H1 (cell line): ENCODE measurements at regions not wholly inside any gene's neighbourhood (a gene's known extent, or its start where the extent isn't known, plus 50 kb on each side); places are given as distances from the start of the nearest gene placed in this dataset.
"Not testable (repeated sequence)": the region's sequence is repeated elsewhere in the genome, so short reads cannot be mapped to it uniquely, and the experiment has no call there.

Source experiments
- CTCF ChIA-PET: fragments of 300-600 bp; sonication (Branson Sonifier 250); formaldehyde crosslinking; loops from one replicate; lab custom pipeline; 2021; ENCODE audit not compliant: partially characterized antibody; lab: Charles Lee
- POLR2A ChIA-PET: fragments of 300-600 bp; sonication (Branson Sonifier 250); formaldehyde crosslinking; loops from one replicate; lab custom pipeline; 2021; ENCODE audit warnings: inconsistent platforms; ENCODE audit not compliant: partially characterized antibody; lab: Charles Lee
- DNase-seq, 2 experiments: peaks; one replicate each; pipeline versions ENCODE4 v3.0.0 to v3.0.0-alpha.2; 2010 to 2022; ENCODE audit warnings: low spot score in 2 of 2, low read depth in 1 of 2, mixed read lengths in 1 of 2
- FAIRE-seq: peaks from 2 replicates; lab custom pipeline; 2011; peaks lifted over from hg19 to GRCh38; lab: Jason Lieb, UNC
- H2AFZ ChIP-seq: 2 replicates; pipeline ENCODE4 v1.8.1; 2012; ENCODE audit warnings: low read length, inconsistent platforms
- H2AK5ac ChIP-seq: 2 replicates; pipeline ENCODE4 v1.6.1; 2013; ENCODE audit warnings: low read depth, low read length
- H2BK120ac ChIP-seq: replicated peaks from 2 replicates; pipeline ENCODE3; 2013; ENCODE audit warnings: low read depth, low read length, inconsistent platforms
- H2BK12ac ChIP-seq: 2 replicates; pipeline ENCODE4 v1.6.1; 2013; ENCODE audit warnings: low read depth, low read length
- H2BK15ac ChIP-seq: 2 replicates; pipeline ENCODE4 v1.6.1; 2013; ENCODE audit warnings: low read length
- H2BK20ac ChIP-seq: 2 replicates; pipeline ENCODE4 v1.6.1; 2013; ENCODE audit warnings: low read length
- H2BK5ac ChIP-seq: 2 replicates; pipeline ENCODE4 v1.6.1; 2013; ENCODE audit warnings: low read depth, low read length
- H3K14ac ChIP-seq: 2 replicates; pipeline ENCODE4 v1.6.1; 2013; ENCODE audit warnings: inconsistent platforms; ENCODE audit not compliant: insufficient read length
- H3K18ac ChIP-seq: 2 replicates; pipeline ENCODE4 v1.6.1; 2013; ENCODE audit warnings: low read length; ENCODE audit errors: extremely low read depth
- H3K23ac ChIP-seq: 2 replicates; pipeline ENCODE4 v1.6.1; 2013; ENCODE audit warnings: inconsistent platforms; ENCODE audit not compliant: insufficient read length
- H3K23me2 ChIP-seq: 2 replicates; pipeline ENCODE4 v1.6.1; 2013; ENCODE audit warnings: low read depth, low read length
- H3K27ac ChIP-seq: 2 replicates; pipeline ENCODE4 v1.6.1; 2011; ENCODE audit warnings: low read depth, low read length, inconsistent platforms
- H3K27me3 ChIP-seq, 4 experiments: replicated peaks in 1 of 4; 1 replicate in 1 of 4; 2 replicates in 3 of 4; pipeline versions ENCODE4 v1.6.1 to v1.8.1; 2011 to 2013; ENCODE audit warnings: low read length in 3 of 4, mild to moderate bottlenecking in 3 of 4, inconsistent platforms in 2 of 4, mixed read lengths in 2 of 4, moderate library complexity in 1 of 4; ENCODE audit not compliant: control insufficient read depth in 3 of 4, insufficient read depth in 3 of 4; ENCODE audit errors: extremely low read depth in 1 of 4
- H3K36me3 ChIP-seq, 4 experiments: 2 replicates each; pipeline versions ENCODE4 v1.6.1 to v1.8.1; 2011 to 2013; ENCODE audit warnings: mild to moderate bottlenecking in 4 of 4, low read length in 3 of 4, moderate library complexity in 2 of 4, control low read depth in 1 of 4, inconsistent platforms in 1 of 4; ENCODE audit not compliant: insufficient read depth in 4 of 4, control insufficient read depth in 2 of 4
- H3K4ac ChIP-seq: replicated peaks from 2 replicates; pipeline ENCODE3; 2013; ENCODE audit warnings: low read length, low read depth, mixed read lengths, inconsistent platforms; ENCODE audit not compliant: insufficient read length
- H3K4me1 ChIP-seq, 4 experiments: replicated peaks in 1 of 4; 1 replicate in 1 of 4; 2 replicates in 3 of 4; pipeline versions ENCODE4 v1.6.1 to v1.8.1; 2011 to 2013; ENCODE audit warnings: low read length in 3 of 4, inconsistent platforms in 2 of 4, mixed read lengths in 1 of 4; ENCODE audit not compliant: insufficient read depth in 4 of 4, control insufficient read depth in 3 of 4
- H3K4me2 ChIP-seq, 2 experiments: 2 replicates each; pipeline versions ENCODE4 v1.6.1 to v1.8.1; 2011 to 2013; ENCODE audit warnings: low read depth in 2 of 2, low read length in 2 of 2, control low read depth in 1 of 2, inconsistent platforms in 1 of 2, mild to moderate bottlenecking in 1 of 2; ENCODE audit not compliant: insufficient read depth in 1 of 2
- H3K4me3 ChIP-seq, 4 experiments: fragments of 200-600, 300-600 bp in 1 of 4; sonication (generic), shearing (Covaris generic), sonication (Bioruptor Twin) in 1 of 4; 2 replicates each; pipeline versions ENCODE4 v1.5.1 to v1.8.1; 2011 to 2016; ENCODE audit warnings: low read length in 4 of 4, low read depth in 3 of 4, control low read depth in 2 of 4, inconsistent platforms in 2 of 4, mild to moderate bottlenecking in 2 of 4, mixed read lengths in 1 of 4, moderate library complexity in 1 of 4; ENCODE audit not compliant: insufficient read depth in 2 of 4; ENCODE audit errors: extremely low read depth in 1 of 4
- H3K56ac ChIP-seq: replicated peaks from 2 replicates; pipeline ENCODE3; 2013; ENCODE audit warnings: low read depth, mild to moderate bottlenecking, mixed read lengths, low read length, inconsistent platforms; ENCODE audit not compliant: insufficient read length
- H3K79me1 ChIP-seq: 2 replicates; pipeline ENCODE4 v1.6.1; 2013; ENCODE audit warnings: low read depth, low read length, control low read depth
- H3K79me2 ChIP-seq, 2 experiments: 2 replicates each; pipeline versions ENCODE4 v1.6.1 to v1.8.1; 2012 to 2013; ENCODE audit warnings: low read length in 2 of 2, mild to moderate bottlenecking in 2 of 2, inconsistent platforms in 1 of 2; ENCODE audit not compliant: insufficient read depth in 2 of 2, control insufficient read depth in 1 of 2
- H3K9ac ChIP-seq, 4 experiments: replicated peaks in 1 of 4; 1 replicate in 1 of 4; 2 replicates in 3 of 4; pipeline versions ENCODE4 v1.6.1 to v1.8.1; 2011 to 2013; ENCODE audit warnings: low read depth in 3 of 4, low read length in 3 of 4, control low read depth in 2 of 4, mild to moderate bottlenecking in 2 of 4, moderate library complexity in 2 of 4, inconsistent platforms in 1 of 4; ENCODE audit errors: extremely low read depth in 1 of 4
- H3K9me3 ChIP-seq, 2 experiments: 2 replicates each; pipeline versions ENCODE4 v1.6.1 to v1.8.1; 2012 to 2013; ENCODE audit warnings: mild to moderate bottlenecking in 2 of 2, moderate library complexity in 2 of 2, control low read depth in 1 of 2, inconsistent platforms in 1 of 2, low read depth in 1 of 2, low read length in 1 of 2, mixed read lengths in 1 of 2; ENCODE audit not compliant: insufficient read depth in 2 of 2
- H4K20me1 ChIP-seq, 2 experiments: replicated peaks in 1 of 2; 2 replicates each; pipeline versions ENCODE3 to v1.8.1; 2011 to 2013; ENCODE audit warnings: inconsistent platforms in 2 of 2, low read length in 2 of 2, mild to moderate bottlenecking in 1 of 2; ENCODE audit not compliant: insufficient read depth in 2 of 2, control insufficient read depth in 1 of 2
- H4K5ac ChIP-seq: 2 replicates; pipeline ENCODE4 v1.6.1; 2013; ENCODE audit warnings: low read length, low read depth, mixed read lengths, inconsistent platforms; ENCODE audit not compliant: insufficient read length
- H4K8ac ChIP-seq: 2 replicates; pipeline ENCODE4 v1.8.0; 2013; ENCODE audit warnings: mild to moderate bottlenecking, moderate library complexity, low read length, inconsistent platforms; ENCODE audit not compliant: insufficient read depth; ENCODE audit errors: extremely low read depth
- H4K91ac ChIP-seq: replicated peaks from 2 replicates; pipeline ENCODE3; 2013; ENCODE audit warnings: low read length, mixed read lengths, inconsistent platforms; ENCODE audit not compliant: insufficient read length
- BACH1 ChIP-seq: IDR thresholded peaks from 2 replicates; pipeline ENCODE4 v1.6.1; 2012; ENCODE audit warnings: low read length, improper control_type of control experiment
- BCL11A ChIP-seq, 2 experiments: IDR thresholded peaks; one replicate each; pipeline ENCODE4 v1.6.1; 2011; ENCODE audit warnings: low read depth in 2 of 2, low read length in 2 of 2, mild to moderate bottlenecking in 2 of 2
- GABPA ChIP-seq: IDR thresholded peaks from 2 replicates; pipeline ENCODE4 v1.6.1; 2011; ENCODE audit warnings: mild to moderate bottlenecking, low read length, moderate library complexity, borderline replicate concordance; ENCODE audit not compliant: insufficient read depth
- GTF2F1 ChIP-seq: IDR thresholded peaks from 2 replicates; pipeline ENCODE4 v1.6.1; 2012; ENCODE audit warnings: low read depth, low read length, improper control_type of control experiment, borderline replicate concordance
- ZNF274 ChIP-seq: IDR thresholded peaks from 2 replicates; pipeline ENCODE4 v1.7.0; 2012; ENCODE audit warnings: low read length, borderline replicate concordance; ENCODE audit errors: extremely low read depth
- WGBS, 2 experiments: shearing (Covaris generic) in 1 of 2; methylation state at CpG; one replicate each; pipeline versions ENCODE4 v1.1.6 to v1.1.7; 2013 to 2015; ENCODE audit warnings: low lambda C conversion rate in 2 of 2, mixed read lengths in 2 of 2, inconsistent platforms in 1 of 2, low coverage in 1 of 2, missing lambda C conversion rate in 1 of 2; ENCODE audit not compliant: insufficient replicate concordance in 2 of 2, insufficient coverage in 1 of 2, insufficient read length in 1 of 2; ENCODE audit errors: extremely low coverage in 1 of 2, missing lambda C conversion rate in 1 of 2; 5-methylcytosine and 5-hydroxymethylcytosine counted together

- no peak for TF ChIP-seq ZNF274
- no peak for TF ChIP-seq GTF2F1
- TF ChIP-seq BACH1 = no peak
- no peak for TF ChIP-seq GABPA
- no peak for TF ChIP-seq BCL11A (IDR thresholded peaks at IDR 0.05; ENCODE audit: low read depth in 2 of 2, low read length in 2 of 2)
- TF ChIP-seq, all 59 proteins: peak for 0
Observed at GRCh38 chr6:121890307-121890910, 455.0 kb downstream of the GJA1 start (continued).

DNA sequence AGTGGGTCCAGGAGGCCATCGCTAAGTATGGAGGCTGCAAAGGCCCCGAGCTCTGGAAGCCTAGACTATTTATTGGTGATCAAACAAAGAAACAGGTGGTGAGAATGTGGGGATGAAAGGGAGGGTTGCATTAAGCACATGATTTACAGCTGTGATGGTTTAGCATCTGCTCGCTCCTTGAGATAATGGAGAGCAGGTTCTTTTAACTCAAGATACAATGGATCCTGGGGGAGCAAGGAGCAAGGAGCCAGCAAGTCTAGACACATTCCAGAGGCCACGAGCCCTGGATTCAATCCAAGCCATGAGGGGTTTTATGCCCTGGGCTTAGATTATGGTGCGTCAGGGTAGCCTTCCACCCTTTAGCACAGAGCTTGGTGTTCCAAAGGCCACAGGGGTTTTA is 460.3 kb downstream of the GJA1 start:
- H3K9ac ChIP-seq, H2BK12ac ChIP-seq, H3K4ac ChIP-seq, H4K20me1 ChIP-seq, H3K4me3 ChIP-seq, H3K36me3 ChIP-seq, H3K56ac ChIP-seq, CTCF ChIA-PET, H2BK5ac ChIP-seq, H4K5ac ChIP-seq, H3K4me1 ChIP-seq, H2BK20ac ChIP-seq, POLR2A ChIA-PET, H3K23me2 ChIP-seq, H3K79me2 ChIP-seq, H2AK5ac ChIP-seq, H3K9me3 ChIP-seq, H2BK120ac ChIP-seq, H3K23ac ChIP-seq, FAIRE-seq, H3K4me2 ChIP-seq, H2AFZ ChIP-seq, H3K14ac ChIP-seq, H3K79me1 ChIP-seq, H3K18ac ChIP-seq, H3K27ac ChIP-seq, H4K8ac ChIP-seq, H3K27me3 ChIP-seq, H2BK15ac ChIP-seq, DNase-seq, H4K91ac ChIP-seq: not testable (repeated sequence)
- WGBS, 2 experiments = 97% methylated on average over 5 of the region's 5 CpGs; no CpG with 5 or more reads in 1 of the 2 experiments
